ENCODE measurements at regions not wholly inside any gene's neighbourhood (a gene's known extent, or its start where the extent isn't known, plus 50 kb on each side); places are given as distances from the start of the nearest gene placed in this dataset.

DNA sequence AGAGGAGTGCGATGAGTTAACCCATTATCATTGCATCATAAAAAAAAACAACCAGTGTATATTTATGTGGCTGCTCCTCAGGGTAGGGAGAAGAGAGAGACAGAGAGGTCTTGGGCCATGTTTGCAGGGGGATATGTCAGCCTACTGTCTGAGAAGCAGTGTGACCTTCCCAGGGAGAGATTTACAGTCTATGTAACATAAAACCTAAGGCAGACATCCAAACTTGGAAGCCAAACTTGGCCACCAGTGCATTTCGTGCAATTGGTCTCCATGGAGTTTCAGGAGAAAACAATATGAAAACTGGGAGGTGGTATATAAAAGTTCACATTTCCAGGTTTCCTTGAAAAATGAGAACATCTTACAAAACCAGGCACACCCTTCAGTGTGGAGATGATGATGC is 85.9 kb upstream of the CXCL12 start:
- TF ChIP-seq, protein P1, sequence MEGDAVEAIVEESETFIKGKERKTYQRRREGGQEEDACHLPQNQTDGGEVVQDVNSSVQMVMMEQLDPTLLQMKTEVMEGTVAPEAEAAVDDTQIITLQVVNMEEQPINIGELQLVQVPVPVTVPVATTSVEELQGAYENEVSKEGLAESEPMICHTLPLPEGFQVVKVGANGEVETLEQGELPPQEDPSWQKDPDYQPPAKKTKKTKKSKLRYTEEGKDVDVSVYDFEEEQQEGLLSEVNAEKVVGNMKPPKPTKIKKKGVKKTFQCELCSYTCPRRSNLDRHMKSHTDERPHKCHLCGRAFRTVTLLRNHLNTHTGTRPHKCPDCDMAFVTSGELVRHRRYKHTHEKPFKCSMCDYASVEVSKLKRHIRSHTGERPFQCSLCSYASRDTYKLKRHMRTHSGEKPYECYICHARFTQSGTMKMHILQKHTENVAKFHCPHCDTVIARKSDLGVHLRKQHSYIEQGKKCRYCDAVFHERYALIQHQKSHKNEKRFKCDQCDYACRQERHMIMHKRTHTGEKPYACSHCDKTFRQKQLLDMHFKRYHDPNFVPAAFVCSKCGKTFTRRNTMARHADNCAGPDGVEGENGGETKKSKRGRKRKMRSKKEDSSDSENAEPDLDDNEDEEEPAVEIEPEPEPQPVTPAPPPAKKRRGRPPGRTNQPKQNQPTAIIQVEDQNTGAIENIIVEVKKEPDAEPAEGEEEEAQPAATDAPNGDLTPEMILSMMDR (IDR thresholded peaks at IDR 0.05; ENCODE audit: low read depth, low read length, poor library complexity, severe bottlenecking), result no peak
- TF ChIP-seq EZH2phosphoT487 (IDR thresholded peaks at IDR 0.05; ENCODE audit: borderline replicate concordance, low read length), result no peak

Data from DOHH2 (cell line).